CD4-positive, alpha-beta memory T cell (primary cell): ENCODE measurements at regions not wholly inside any gene's neighbourhood (a gene's known extent, or its start where the extent isn't known, plus 50 kb on each side); places are given as distances from the start of the nearest gene placed in this dataset.

Experiments used
- CTCF ChIA-PET: fragments of 350-600 bp; sonication (Branson Sonifier 250); formaldehyde crosslinking; loops from one replicate; lab custom pipeline; 2021; ENCODE audit warnings: inconsistent platforms; ENCODE audit not compliant: partially characterized antibody; lab: Charles Lee
- POLR2A ChIA-PET: fragments of 350-600 bp; sonication (Branson Sonifier 250); formaldehyde crosslinking; loops from one replicate; lab custom pipeline; 2021; ENCODE audit not compliant: partially characterized antibody; lab: Charles Lee
- DNase-seq, 5 donors: peaks; one replicate each; pipeline versions ENCODE4 v3.0.0 to v3.0.0-alpha.2; 2020 to 2022; ENCODE audit warnings: mixed read lengths in 1 of 5
- H3K27ac ChIP-seq: one replicate; pipeline ENCODE4 v1.7.0; 2013; ENCODE audit warnings: low read depth, low read length
- H3K27me3 ChIP-seq: 2 replicates; pipeline ENCODE4 v1.7.0; 2013; ENCODE audit warnings: mild to moderate bottlenecking, low read length, moderate library complexity; ENCODE audit not compliant: insufficient read depth
- H3K36me3 ChIP-seq: 2 replicates; pipeline ENCODE4 v1.7.0; 2013; ENCODE audit warnings: mild to moderate bottlenecking, low read length, moderate library complexity; ENCODE audit not compliant: insufficient read depth
- H3K4me1 ChIP-seq: 2 replicates; pipeline ENCODE4 v1.7.0; 2013; ENCODE audit warnings: mild to moderate bottlenecking, low read length, moderate library complexity; ENCODE audit not compliant: insufficient read depth
- H3K4me3 ChIP-seq, 2 donors: one replicate each; pipeline ENCODE4 v1.7.0; 2013; ENCODE audit warnings: low read length in 2 of 2, mild to moderate bottlenecking in 1 of 2
- H3K9me3 ChIP-seq, 2 donors: one replicate each; pipeline ENCODE4 v1.7.0; 2013; ENCODE audit warnings: low read length in 2 of 2, control low read depth in 1 of 2; ENCODE audit not compliant: control insufficient read depth in 1 of 2
- H3K27ac Mint-ChIP-seq, 7 donors: one replicate each; pipeline ENCODE4 v1.8.0; 2020 to 2021; ENCODE audit warnings: mixed read lengths in 7 of 7, mild to moderate bottlenecking in 6 of 7, inconsistent platforms in 3 of 7, moderate library complexity in 3 of 7
- H3K27me3 Mint-ChIP-seq, 2 donors: one replicate each; pipeline ENCODE4 v1.8.0; 2020 to 2021; ENCODE audit warnings: mixed read lengths in 2 of 2
- H3K36me3 Mint-ChIP-seq, 2 donors: one replicate each; pipeline ENCODE4 v1.8.0; 2020 to 2021; ENCODE audit warnings: mixed read lengths in 2 of 2, inconsistent platforms in 1 of 2, mild to moderate bottlenecking in 1 of 2
- H3K4me1 Mint-ChIP-seq, 4 donors: one replicate each; pipeline ENCODE4 v1.8.0; 2020 to 2021; ENCODE audit warnings: mixed read lengths in 4 of 4, mild to moderate bottlenecking in 1 of 4
- H3K4me3 Mint-ChIP-seq, 8 donors: one replicate each; pipeline ENCODE4 v1.8.0; 2020 to 2021; ENCODE audit warnings: mixed read lengths in 8 of 8, mild to moderate bottlenecking in 7 of 8, moderate library complexity in 6 of 8, inconsistent platforms in 3 of 8
- H3K9me3 Mint-ChIP-seq, 8 donors: one replicate each; pipeline ENCODE4 v1.8.0; 2020 to 2021; ENCODE audit warnings: mixed read lengths in 8 of 8, mild to moderate bottlenecking in 5 of 8, inconsistent platforms in 3 of 8, moderate library complexity in 1 of 8
- intact Hi-C: fragments of 100-400 bp; cut with micrococcal nuclease; formaldehyde crosslinking; loops from one replicate; pipeline ENCODE4 v1.15.1; 2023

GRCh38 chr4:120508036-120508435, 414.5 kb downstream of the PRDM5 start:
- no peak overlapping the region for H3K27ac Mint-ChIP-seq
- no peak for DNase-seq
- Histone ChIP-seq H3K36me3 (no peaks in the 10 kb centered on the region), H3K27ac (no peak overlapping the region), H3K4me1 (no peaks in the 10 kb centered on the region), H3K4me3 (no peak overlapping the region), H3K27me3 (no peaks in the 10 kb centered on the region), H3K9me3 (no peaks in the 10 kb centered on the region)
- ChIA-PET POLR2A (no interaction called here), CTCF (no interaction called here)
- H3K9me3 Mint-ChIP-seq: peaks cover 0 to 13% (median 2%) of the 10 kb centered on the region in 8 donors
- no peaks in the 10 kb centered on the region for H3K27me3 Mint-ChIP-seq
- H3K36me3 Mint-ChIP-seq: no peaks in the 10 kb centered on the region
- intact Hi-C loops: no loop called here
- no peak overlapping the region for H3K4me3 Mint-ChIP-seq
- no peaks in the 10 kb centered on the region for H3K4me1 Mint-ChIP-seq

GRCh38 chr4:120506536-120506935, 416.0 kb downstream of the PRDM5 start:
- no peaks in the 10 kb centered on the region for H3K27me3 Mint-ChIP-seq
- Histone ChIP-seq H3K36me3 (no peaks in the 10 kb centered on the region), H3K4me3 (no peak overlapping the region), H3K27ac (no peak overlapping the region), H3K4me1 (no peaks in the 10 kb centered on the region), H3K27me3 (no peaks in the 10 kb centered on the region), H3K9me3 (no peaks in the 10 kb centered on the region)
- ChIA-PET POLR2A (no interaction called here), CTCF (no interaction called here)
- intact Hi-C loops: no loop called here
- no peaks in the 10 kb centered on the region for H3K4me1 Mint-ChIP-seq
- no peak overlapping the region for H3K27ac Mint-ChIP-seq
- peaks cover 0 to 9% (median 5%) of the 10 kb centered on the region in 8 donors for H3K9me3 Mint-ChIP-seq
- no peaks in the 10 kb centered on the region for H3K36me3 Mint-ChIP-seq
- no peak overlapping the region for H3K4me3 Mint-ChIP-seq
- DNase-seq: no peak

DNA sequence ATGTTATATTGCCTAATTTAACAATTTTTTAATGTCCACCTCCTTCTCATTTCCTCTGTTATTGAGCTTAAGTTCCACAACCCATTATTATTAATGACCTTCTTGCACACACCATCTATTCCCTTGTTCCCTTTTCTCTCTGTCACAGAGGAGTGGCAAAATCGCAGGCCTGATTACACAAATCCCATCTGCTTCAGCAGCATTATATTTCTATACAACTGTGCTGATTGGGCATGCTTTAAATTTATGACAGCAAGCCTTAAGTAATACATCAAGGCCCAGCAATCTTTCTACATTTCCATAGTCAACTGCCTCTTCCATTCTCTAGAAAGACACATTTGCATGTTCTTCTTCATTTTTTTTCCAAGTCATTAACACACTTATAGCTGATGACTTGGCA, 423.8 kb downstream of the PRDM5 start:
- CTCF ChIA-PET: no interaction called here

GRCh38 chr4:120491481-120491880, 424.8 kb upstream of the MAD2L1 start:
- Histone ChIP-seq H3K4me3 (no peak overlapping the region), H3K9me3 (no peaks in the 10 kb centered on the region), H3K27me3 (no peaks in the 10 kb centered on the region), H3K4me1 (no peaks in the 10 kb centered on the region), H3K36me3 (no peaks in the 10 kb centered on the region), H3K27ac (no peak overlapping the region)
- intact Hi-C loops: no loop called here
- H3K9me3 Mint-ChIP-seq: peaks cover 0 to 2% (median 0%) of the 10 kb centered on the region in 8 donors
- ChIA-PET POLR2A (no interaction called here), CTCF (no interaction called here)
- H3K36me3 Mint-ChIP-seq: no peaks in the 10 kb centered on the region
- no peaks in the 10 kb centered on the region for H3K4me1 Mint-ChIP-seq
- H3K4me3 Mint-ChIP-seq: no peak overlapping the region
- no peak for DNase-seq
- no peaks in the 10 kb centered on the region for H3K27me3 Mint-ChIP-seq
- H3K27ac Mint-ChIP-seq: no peak overlapping the region

More for the DNA sequence above, 423.8 kb downstream of the PRDM5 start:
- POLR2A ChIA-PET: no interaction called here
- Histone ChIP-seq H3K27ac (no peak overlapping the region), H3K4me3 (no peak overlapping the region), H3K4me1 (no peaks in the 10 kb centered on the region), H3K36me3 (no peaks in the 10 kb centered on the region), H3K9me3 (no peaks in the 10 kb centered on the region), H3K27me3 (no peaks in the 10 kb centered on the region)
- intact Hi-C loops: no loop called here
- Mint-ChIP-seq H3K27me3 (no peaks in the 10 kb centered on the region), H3K9me3 (peaks cover 0 to 7% (median 6%) of the 10 kb centered on the region in 8 donors), H3K4me3 (no peak overlapping the region), H3K36me3 (no peaks in the 10 kb centered on the region), H3K4me1 (no peaks in the 10 kb centered on the region), H3K27ac (no peak overlapping the region)
- no peak for DNase-seq

DNA sequence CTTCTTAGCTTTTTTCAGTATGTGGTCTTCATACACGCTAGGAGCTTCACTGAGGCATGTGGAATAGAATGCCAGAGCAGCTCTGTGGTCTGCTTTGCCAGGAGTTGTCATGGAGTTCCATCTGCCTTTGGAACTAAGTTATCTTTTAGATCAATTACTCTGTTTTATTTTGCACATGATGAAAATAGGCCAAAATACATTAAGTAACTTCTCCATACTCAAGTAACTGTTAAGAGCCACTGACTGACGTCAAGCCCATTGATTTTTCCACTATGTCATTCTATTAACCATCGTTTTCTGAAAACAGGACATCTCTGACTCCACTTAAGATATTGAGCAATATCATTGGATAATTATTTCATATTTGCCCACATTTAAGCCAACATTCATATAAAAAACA, 415.1 kb upstream of the MAD2L1 start:
- no peaks in the 10 kb centered on the region for H3K9me3 ChIP-seq
- DNase-seq: no peak
- POLR2A ChIA-PET: no interaction called here
- intact Hi-C loops: no loop called here
- no peaks in the 10 kb centered on the region for H3K4me1 ChIP-seq
- no peaks in the 10 kb centered on the region for H3K4me1 Mint-ChIP-seq
- CTCF ChIA-PET: no interaction called here
- no peaks in the 10 kb centered on the region for H3K36me3 Mint-ChIP-seq
- H3K27me3 ChIP-seq: no peaks in the 10 kb centered on the region
- peaks cover 0 to 4% (median 0%) of the 10 kb centered on the region in 8 donors for H3K9me3 Mint-ChIP-seq
- H3K36me3 ChIP-seq: no peaks in the 10 kb centered on the region
- no peak overlapping the region for H3K27ac ChIP-seq
- H3K27me3 Mint-ChIP-seq: no peaks in the 10 kb centered on the region
- no peak overlapping the region for H3K4me3 ChIP-seq
- H3K4me3 Mint-ChIP-seq: no peak overlapping the region
- H3K27ac Mint-ChIP-seq: no peak overlapping the region

GRCh38 chr4:120472447-120473131, 405.9 kb upstream of the MAD2L1 start:
- Mint-ChIP-seq H3K4me3 (no peak overlapping the region), H3K4me1 (no peaks in the 10 kb centered on the region), H3K36me3 (no peaks in the 10 kb centered on the region), H3K9me3 (peaks cover 0 to 7% (median 0%) of the 10 kb centered on the region in 8 donors), H3K27ac (no peak overlapping the region), H3K27me3 (peaks cover 0 to 2% of the 10 kb centered on the region in 2 donors)
- POLR2A ChIA-PET: no interaction called here
- H3K36me3 ChIP-seq: no peaks in the 10 kb centered on the region
- no peaks in the 10 kb centered on the region for H3K9me3 ChIP-seq
- no peaks in the 10 kb centered on the region for H3K27me3 ChIP-seq
- CTCF ChIA-PET: no interaction called here
- intact Hi-C loops: no loop called here
- no peak overlapping the region for H3K4me3 ChIP-seq
- no peaks in the 10 kb centered on the region for H3K4me1 ChIP-seq
- DNase-seq: no peak
- no peak overlapping the region for H3K27ac ChIP-seq

GRCh38 chr4:120466429-120466828, 399.8 kb upstream of the MAD2L1 start:
- H3K4me1 ChIP-seq: no peaks in the 10 kb centered on the region
- peak overlapping the region in 1 of 7 donors; percentile 2 for H3K27ac Mint-ChIP-seq
- POLR2A ChIA-PET: no interaction called here
- H3K27ac ChIP-seq: no peak overlapping the region
- H3K9me3 ChIP-seq: no peaks in the 10 kb centered on the region
- no peaks in the 10 kb centered on the region for H3K4me1 Mint-ChIP-seq
- no peak overlapping the region for H3K4me3 ChIP-seq
- H3K27me3 Mint-ChIP-seq: peaks cover 0 to 4% of the 10 kb centered on the region in 2 donors
- no peak overlapping the region for H3K4me3 Mint-ChIP-seq
- no peaks in the 10 kb centered on the region for H3K36me3 Mint-ChIP-seq
- intact Hi-C loops: no loop called here
- CTCF ChIA-PET: no interaction called here
- DNase-seq: no peak
- no peaks in the 10 kb centered on the region for H3K36me3 ChIP-seq
- peaks cover 2 to 12% (median 5%) of the 10 kb centered on the region in 8 donors for H3K9me3 Mint-ChIP-seq
- H3K27me3 ChIP-seq: no peaks in the 10 kb centered on the region
